ENCODE measurements at regions not wholly inside any gene's neighbourhood (a gene's known extent, or its start where the extent isn't known, plus 50 kb on each side); places are given as distances from the start of the nearest gene placed in this dataset.
"Not testable (repeated sequence)": the region's sequence is repeated elsewhere in the genome, so short reads cannot be mapped to it uniquely, and the experiment has no call there.

- peaks cover 7% of the 10 kb centered on the region for H3K9me3 Mint-ChIP-seq (ENCODE audit: insufficient read depth)
- ATAC-seq (no peak), DNase-seq (no peak)
- no peaks in the 10 kb centered on the region for H3K4me1 Mint-ChIP-seq (ENCODE audit: low read depth)
- H3K36me3 Mint-ChIP-seq (ENCODE audit: low read depth) = no peaks in the 10 kb centered on the region
- ChIA-PET POLR2A (no interaction called here), CTCF (no interaction called here)
- H3K4me3 Mint-ChIP-seq = no peak overlapping the region
- H3K27me3 Mint-ChIP-seq (ENCODE audit: low read depth) = no peaks in the 10 kb centered on the region
- no peak overlapping the region for H3K27ac Mint-ChIP-seq
These were observed 526.0 kb upstream of the ADAMTS16 start for GRCh38 chr5:4614088-4614487.

DNA sequence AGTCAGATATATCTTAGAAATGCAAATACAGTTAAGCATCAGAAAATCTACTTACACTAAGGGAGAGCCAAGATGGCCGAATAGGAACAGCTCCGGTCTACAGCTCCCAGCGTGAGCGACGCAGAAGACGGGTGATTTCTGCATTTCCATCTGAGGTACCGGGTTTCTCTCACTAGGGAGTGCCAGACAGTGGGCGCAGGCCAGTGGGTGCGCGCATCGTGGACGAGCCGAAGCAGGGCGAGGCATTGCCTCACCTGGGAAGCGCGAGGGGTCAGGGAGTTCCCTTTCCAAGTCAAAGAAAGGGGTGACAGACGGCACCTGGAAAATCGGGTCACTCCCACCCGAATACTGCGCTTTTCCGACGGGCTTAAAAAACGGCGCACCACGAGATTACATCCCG lies 524.8 kb upstream of the ADAMTS16 start:
- H3K27ac Mint-ChIP-seq; POLR2A ChIA-PET; H3K9me3 Mint-ChIP-seq (ENCODE audit: insufficient read depth); H3K4me3 Mint-ChIP-seq; H3K4me1 Mint-ChIP-seq (ENCODE audit: low read depth); H3K27me3 Mint-ChIP-seq (ENCODE audit: low read depth); H3K36me3 Mint-ChIP-seq (ENCODE audit: low read depth); CTCF ChIA-PET; DNase-seq; ATAC-seq: not testable (repeated sequence)

GRCh38 chr5:4625206-4625896 lies 514.8 kb upstream of the ADAMTS16 start:
- ATAC-seq (no peak), DNase-seq (no peak)
- Mint-ChIP-seq H3K4me3 (no peak overlapping the region), H3K36me3 (ENCODE audit: low read depth) (no peaks in the 10 kb centered on the region), H3K4me1 (ENCODE audit: low read depth) (no peaks in the 10 kb centered on the region), H3K9me3 (ENCODE audit: insufficient read depth) (peaks cover 9% of the 10 kb centered on the region), H3K27me3 (ENCODE audit: low read depth) (no peaks in the 10 kb centered on the region), H3K27ac (no peak overlapping the region)
- ChIA-PET CTCF (no interaction called here), POLR2A (no interaction called here)

GRCh38 chr5:4627131-4627530 lies 513.0 kb upstream of the ADAMTS16 start:
- no peaks in the 10 kb centered on the region for H3K36me3 Mint-ChIP-seq (ENCODE audit: low read depth)
- no peaks in the 10 kb centered on the region for H3K27me3 Mint-ChIP-seq (ENCODE audit: low read depth)
- POLR2A ChIA-PET = no interaction called here
- H3K9me3 Mint-ChIP-seq (ENCODE audit: insufficient read depth) = peaks cover 4% of the 10 kb centered on the region
- ATAC-seq (no peak), DNase-seq (no peak)
- no peaks in the 10 kb centered on the region for H3K4me1 Mint-ChIP-seq (ENCODE audit: low read depth)
- CTCF ChIA-PET = no interaction called here
- no peak overlapping the region for H3K4me3 Mint-ChIP-seq
- H3K27ac Mint-ChIP-seq = no peak overlapping the region

DNA sequence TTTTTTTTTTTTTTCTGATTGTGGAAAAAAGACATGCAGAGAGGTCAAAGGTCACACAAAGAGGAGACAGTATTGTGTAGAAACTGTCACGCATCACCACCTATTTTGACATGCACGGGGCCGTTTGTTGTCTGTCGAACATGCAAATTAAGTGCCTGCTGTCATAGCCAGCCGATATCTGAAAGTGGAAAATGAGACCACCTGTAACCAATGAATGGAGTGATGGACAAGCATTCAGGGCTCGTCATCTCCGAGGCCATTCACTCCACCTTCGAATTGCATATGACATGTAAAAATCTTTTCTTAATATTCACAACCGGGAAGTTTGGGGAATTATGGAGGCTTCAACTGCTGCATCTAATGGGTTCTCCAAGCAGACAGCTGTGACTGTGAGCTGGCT lies 512.2 kb upstream of the ADAMTS16 start:
- peaks cover 4% of the 10 kb centered on the region for H3K9me3 Mint-ChIP-seq (ENCODE audit: insufficient read depth)
- CTCF ChIA-PET = no interaction called here

DNA sequence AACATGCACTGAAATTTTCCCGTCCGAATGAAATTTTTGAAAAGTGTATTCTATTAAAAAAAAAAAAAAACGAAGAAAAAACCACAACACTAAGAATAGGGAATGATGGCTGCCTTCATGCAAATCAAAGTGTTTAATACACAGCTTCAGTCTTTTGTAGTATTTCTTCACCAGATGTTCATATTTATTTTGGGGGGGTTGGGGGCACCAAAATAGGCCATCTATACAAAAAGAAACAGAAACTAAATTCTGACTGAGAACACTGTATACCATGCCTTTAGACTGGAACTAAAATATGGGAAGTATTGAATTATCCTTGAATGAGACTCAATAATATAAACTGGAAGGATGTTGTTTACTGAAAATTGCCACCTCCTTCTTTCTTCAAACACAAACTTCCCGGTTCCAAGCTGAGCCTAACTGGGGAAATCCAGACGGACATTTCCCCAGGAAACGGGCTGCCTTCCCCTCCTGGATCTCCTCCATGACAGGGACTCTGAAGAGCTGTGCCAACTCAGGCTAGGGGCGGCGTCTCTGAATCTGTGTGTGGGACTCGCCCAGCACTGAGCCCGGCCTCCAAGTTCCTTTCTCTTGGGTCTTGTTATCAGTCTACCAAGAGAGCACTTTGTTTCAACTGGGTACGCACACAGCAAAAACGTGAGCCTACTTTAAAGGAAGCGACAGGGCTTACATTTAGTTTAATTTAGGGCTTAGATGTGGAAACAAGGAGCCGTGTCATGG lies 511.3 kb upstream of the ADAMTS16 start:
- Mint-ChIP-seq H3K27me3 (ENCODE audit: low read depth) (no peaks in the 10 kb centered on the region), H3K4me1 (ENCODE audit: low read depth) (no peaks in the 10 kb centered on the region), H3K9me3 (ENCODE audit: insufficient read depth) (peaks cover 4% of the 10 kb centered on the region), H3K4me3 (no peak overlapping the region), H3K36me3 (ENCODE audit: low read depth) (no peaks in the 10 kb centered on the region), H3K27ac (no peak overlapping the region)
- ChIA-PET POLR2A (no interaction called here), CTCF (no interaction called here)
- DNase-seq = no peak
- ATAC-seq = no peak

More for the DNA sequence above, 512.2 kb upstream of the ADAMTS16 start:
- H3K36me3 Mint-ChIP-seq (ENCODE audit: low read depth) = no peaks in the 10 kb centered on the region
- no peak overlapping the region for H3K27ac Mint-ChIP-seq
- no peak for DNase-seq
- no peaks in the 10 kb centered on the region for H3K27me3 Mint-ChIP-seq (ENCODE audit: low read depth)
- POLR2A ChIA-PET = no interaction called here
- no peaks in the 10 kb centered on the region for H3K4me1 Mint-ChIP-seq (ENCODE audit: low read depth)
- ATAC-seq = no peak
- H3K4me3 Mint-ChIP-seq = no peak overlapping the region

DNA sequence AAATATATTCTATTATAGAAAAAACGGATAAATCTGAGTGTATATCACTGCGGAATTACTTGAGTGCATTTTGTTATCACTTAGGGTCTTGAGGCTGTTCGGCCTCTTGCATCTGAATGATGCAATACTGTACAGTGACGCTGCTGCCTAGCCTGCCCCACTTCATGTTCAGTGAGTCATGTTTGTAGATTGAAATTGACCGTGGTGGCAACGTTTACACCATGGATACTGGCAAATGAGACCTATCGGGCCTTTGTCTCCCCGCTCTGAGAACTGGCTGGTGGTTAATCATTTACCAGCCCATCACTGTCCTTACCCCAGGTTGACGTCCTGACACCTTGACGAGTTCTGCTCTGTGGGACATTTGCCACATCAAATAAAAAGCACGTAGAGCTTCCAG lies 510.1 kb upstream of the ADAMTS16 start:
- CTCF ChIA-PET = no interaction called here
- no peak overlapping the region for H3K4me3 Mint-ChIP-seq
- ATAC-seq (no peak), DNase-seq (no peak)
- no peaks in the 10 kb centered on the region for H3K27me3 Mint-ChIP-seq (ENCODE audit: low read depth)
- POLR2A ChIA-PET = no interaction called here
- H3K27ac Mint-ChIP-seq = no peak overlapping the region
- H3K9me3 Mint-ChIP-seq (ENCODE audit: insufficient read depth) = peaks cover 4% of the 10 kb centered on the region
- H3K4me1 Mint-ChIP-seq (ENCODE audit: low read depth) = no peaks in the 10 kb centered on the region
- no peaks in the 10 kb centered on the region for H3K36me3 Mint-ChIP-seq (ENCODE audit: low read depth)

DNA sequence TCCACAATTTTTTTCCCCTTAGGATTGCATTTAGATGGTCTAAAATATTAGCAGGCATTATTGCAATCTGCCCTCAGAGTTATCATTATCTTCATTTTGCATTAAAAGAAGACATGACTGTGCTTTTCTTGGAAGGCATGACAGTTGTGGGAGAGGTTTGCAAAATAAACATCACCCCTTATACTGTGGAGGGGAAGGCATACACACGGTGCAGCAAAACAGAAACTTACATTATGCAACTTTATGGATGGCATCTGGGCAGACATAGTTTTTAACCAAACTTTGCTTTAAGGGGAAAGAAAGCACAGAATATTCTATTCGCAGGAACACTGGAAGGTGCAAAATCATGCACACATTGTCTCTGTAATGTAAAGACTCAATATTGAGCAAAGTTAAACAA lies 505.8 kb upstream of the ADAMTS16 start:
- no peak for DNase-seq
- Mint-ChIP-seq H3K4me3 (no peak overlapping the region), H3K27ac (no peak overlapping the region), H3K4me1 (ENCODE audit: low read depth) (no peaks in the 10 kb centered on the region), H3K27me3 (ENCODE audit: low read depth) (no peaks in the 10 kb centered on the region), H3K36me3 (ENCODE audit: low read depth) (no peaks in the 10 kb centered on the region), H3K9me3 (ENCODE audit: insufficient read depth) (no peaks in the 10 kb centered on the region)
- ChIA-PET CTCF (no interaction called here), POLR2A (no interaction called here)
- ATAC-seq = no peak

DNA sequence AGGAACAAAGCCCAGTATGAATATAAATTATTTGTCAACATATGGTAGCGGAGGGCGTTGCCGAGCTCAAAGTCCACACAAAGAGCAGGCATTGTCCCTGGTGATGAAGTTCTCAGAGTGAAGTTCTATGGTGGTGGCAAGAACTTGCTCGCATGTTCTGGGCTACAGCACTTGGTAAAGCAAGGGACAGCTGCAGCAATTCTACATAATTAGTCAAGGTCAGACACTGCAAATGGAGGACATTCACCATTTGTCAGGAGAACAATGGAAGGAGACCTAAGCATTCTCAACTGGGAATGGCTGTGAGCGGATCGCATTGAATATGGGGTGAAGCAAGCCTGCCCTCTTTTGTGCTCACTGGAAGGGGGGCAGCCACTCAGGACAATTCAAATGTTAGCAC lies 503.8 kb upstream of the ADAMTS16 start:
- H3K27ac Mint-ChIP-seq = no peak overlapping the region
- H3K27me3 Mint-ChIP-seq (ENCODE audit: low read depth) = no peaks in the 10 kb centered on the region
- POLR2A ChIA-PET = no interaction called here

GRCh38 chr5:4639946-4640345 lies 500.2 kb upstream of the ADAMTS16 start:
- Mint-ChIP-seq H3K4me3 (no peak overlapping the region), H3K27ac (no peak overlapping the region), H3K27me3 (ENCODE audit: low read depth) (no peaks in the 10 kb centered on the region), H3K4me1 (ENCODE audit: low read depth) (no peaks in the 10 kb centered on the region), H3K36me3 (ENCODE audit: low read depth) (no peaks in the 10 kb centered on the region), H3K9me3 (ENCODE audit: insufficient read depth) (no peaks in the 10 kb centered on the region)
- no peak for DNase-seq
- POLR2A ChIA-PET = no interaction called here
- ATAC-seq = no peak
- CTCF ChIA-PET = no interaction called here

More for the DNA sequence above, 503.8 kb upstream of the ADAMTS16 start:
- ATAC-seq = no peak
- Mint-ChIP-seq H3K4me1 (ENCODE audit: low read depth) (no peaks in the 10 kb centered on the region), H3K9me3 (ENCODE audit: insufficient read depth) (no peaks in the 10 kb centered on the region), H3K4me3 (no peak overlapping the region), H3K36me3 (ENCODE audit: low read depth) (no peaks in the 10 kb centered on the region)
- DNase-seq = no peak
- CTCF ChIA-PET = no interaction called here

GRCh38 chr5:4640795-4641194 lies 499.3 kb upstream of the ADAMTS16 start:
- DNase-seq = no peak
- no peaks in the 10 kb centered on the region for H3K9me3 Mint-ChIP-seq (ENCODE audit: insufficient read depth)
- ChIA-PET POLR2A (no interaction called here), CTCF (no interaction called here)
- ATAC-seq = no peak
- H3K4me1 Mint-ChIP-seq (ENCODE audit: low read depth) = no peaks in the 10 kb centered on the region
- no peak overlapping the region for H3K4me3 Mint-ChIP-seq
- H3K27ac Mint-ChIP-seq = no peak overlapping the region
- H3K27me3 Mint-ChIP-seq (ENCODE audit: low read depth) = no peaks in the 10 kb centered on the region
- H3K36me3 Mint-ChIP-seq (ENCODE audit: low read depth) = no peaks in the 10 kb centered on the region

GRCh38 chr5:4642525-4642924 lies 497.6 kb upstream of the ADAMTS16 start:
- Mint-ChIP-seq H3K27ac (no peak overlapping the region), H3K36me3 (ENCODE audit: low read depth) (no peaks in the 10 kb centered on the region), H3K4me1 (ENCODE audit: low read depth) (no peaks in the 10 kb centered on the region), H3K27me3 (ENCODE audit: low read depth) (no peaks in the 10 kb centered on the region), H3K4me3 (no peak overlapping the region), H3K9me3 (ENCODE audit: insufficient read depth) (no peaks in the 10 kb centered on the region)
- DNase-seq (no peak), ATAC-seq (no peak)
- ChIA-PET CTCF (no interaction called here), POLR2A (no interaction called here)

- no peak overlapping the region for H3K4me3 Mint-ChIP-seq
- DNase-seq = no peak
- H3K9me3 Mint-ChIP-seq (ENCODE audit: insufficient read depth) = no peaks in the 10 kb centered on the region
- H3K27me3 Mint-ChIP-seq (ENCODE audit: low read depth) = no peaks in the 10 kb centered on the region
- ATAC-seq = no peak
- no peaks in the 10 kb centered on the region for H3K4me1 Mint-ChIP-seq (ENCODE audit: low read depth)
- ChIA-PET CTCF (no interaction called here), POLR2A (no interaction called here)
- H3K36me3 Mint-ChIP-seq (ENCODE audit: low read depth) = no peaks in the 10 kb centered on the region
- no peak overlapping the region for H3K27ac Mint-ChIP-seq
These were observed 496.9 kb upstream of the ADAMTS16 start for GRCh38 chr5:4643190-4643589.
